GM19395 (cell line): ENCODE measurements at regions not wholly inside any gene's neighbourhood (a gene's known extent, or its start where the extent isn't known, plus 50 kb on each side); places are given as distances from the start of the nearest gene placed in this dataset.

ENCODE experiments used
- ATAC-seq: cut with Tn5 transposase; IDR thresholded peaks from one replicate; pipeline ENCODE4 v1.9.1; 2021; ENCODE audit warnings: mild to moderate bottlenecking, moderate library complexity; ENCODE audit not compliant: unreplicated experiment

- no peak for ATAC-seq
Observed at GRCh38 chr6:50591135-50591534, 122.2 kb upstream of the TFAP2D start.

- ATAC-seq, result no peak
Observed at GRCh38 chr6:50600280-50600679, 113.0 kb upstream of the TFAP2D start.

- peak; percentile 52 for ATAC-seq
Observed at GRCh38 chr6:50602292-50602691, 111.0 kb upstream of the TFAP2D start.

GRCh38 chr6:50608421-50608820 lies 104.9 kb upstream of the TFAP2D start:
- ATAC-seq, result no peak

GRCh38 chr6:50610562-50610961 lies 102.8 kb upstream of the TFAP2D start:
- ATAC-seq, result no peak

- no peak for ATAC-seq
Observed at GRCh38 chr6:50635429-50635828, 77.9 kb upstream of the TFAP2D start.

- ATAC-seq, result no peak
Observed at GRCh38 chr6:50637267-50637666, 76.1 kb upstream of the TFAP2D start.

- no peak for ATAC-seq
Observed at GRCh38 chr6:50649086-50649485, 64.2 kb upstream of the TFAP2D start.

- no peak for ATAC-seq
Observed at GRCh38 chr6:50653253-50653652, 60.1 kb upstream of the TFAP2D start.

GRCh38 chr6:50654155-50654554 lies 59.2 kb upstream of the TFAP2D start:
- no peak for ATAC-seq

- peak; percentile 82 for ATAC-seq
Observed at GRCh38 chr6:50655848-50656453, 57.4 kb upstream of the TFAP2D start.

- no peak for ATAC-seq
Observed at GRCh38 chr6:50657513-50657912, 55.8 kb upstream of the TFAP2D start.

GRCh38 chr6:50658561-50658960 lies 54.8 kb upstream of the TFAP2D start:
- no peak for ATAC-seq

- ATAC-seq, result no peak
Observed at GRCh38 chr6:50661636-50662035, 51.7 kb upstream of the TFAP2D start.
